ENCODE measurements at regions not wholly inside any gene's neighbourhood (a gene's known extent, or its start where the extent isn't known, plus 50 kb on each side); places are given as distances from the start of the nearest gene placed in this dataset.

DNA sequence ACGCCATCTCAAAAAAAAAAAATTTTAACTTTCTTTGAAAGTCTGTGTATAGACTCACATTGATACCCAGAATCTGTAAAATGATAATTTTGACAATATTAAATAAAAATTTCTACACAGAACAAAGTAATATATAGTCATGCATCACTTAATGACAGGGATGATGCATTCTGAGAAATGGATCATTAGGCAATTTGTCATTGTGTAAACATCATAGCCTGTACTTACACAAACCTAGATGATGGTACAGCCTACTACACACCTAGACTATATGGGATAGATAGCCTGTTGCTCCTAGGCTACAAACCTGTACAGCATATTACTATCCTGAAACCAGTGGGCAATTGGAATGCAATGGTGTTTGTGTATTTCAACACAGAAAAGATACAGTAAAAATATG, 107.7 kb downstream of the BLTP1 start:
- TF ChIP-seq, protein P1, sequence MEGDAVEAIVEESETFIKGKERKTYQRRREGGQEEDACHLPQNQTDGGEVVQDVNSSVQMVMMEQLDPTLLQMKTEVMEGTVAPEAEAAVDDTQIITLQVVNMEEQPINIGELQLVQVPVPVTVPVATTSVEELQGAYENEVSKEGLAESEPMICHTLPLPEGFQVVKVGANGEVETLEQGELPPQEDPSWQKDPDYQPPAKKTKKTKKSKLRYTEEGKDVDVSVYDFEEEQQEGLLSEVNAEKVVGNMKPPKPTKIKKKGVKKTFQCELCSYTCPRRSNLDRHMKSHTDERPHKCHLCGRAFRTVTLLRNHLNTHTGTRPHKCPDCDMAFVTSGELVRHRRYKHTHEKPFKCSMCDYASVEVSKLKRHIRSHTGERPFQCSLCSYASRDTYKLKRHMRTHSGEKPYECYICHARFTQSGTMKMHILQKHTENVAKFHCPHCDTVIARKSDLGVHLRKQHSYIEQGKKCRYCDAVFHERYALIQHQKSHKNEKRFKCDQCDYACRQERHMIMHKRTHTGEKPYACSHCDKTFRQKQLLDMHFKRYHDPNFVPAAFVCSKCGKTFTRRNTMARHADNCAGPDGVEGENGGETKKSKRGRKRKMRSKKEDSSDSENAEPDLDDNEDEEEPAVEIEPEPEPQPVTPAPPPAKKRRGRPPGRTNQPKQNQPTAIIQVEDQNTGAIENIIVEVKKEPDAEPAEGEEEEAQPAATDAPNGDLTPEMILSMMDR (conservative IDR thresholded peaks at IDR 0.05): no peak

DNA sequence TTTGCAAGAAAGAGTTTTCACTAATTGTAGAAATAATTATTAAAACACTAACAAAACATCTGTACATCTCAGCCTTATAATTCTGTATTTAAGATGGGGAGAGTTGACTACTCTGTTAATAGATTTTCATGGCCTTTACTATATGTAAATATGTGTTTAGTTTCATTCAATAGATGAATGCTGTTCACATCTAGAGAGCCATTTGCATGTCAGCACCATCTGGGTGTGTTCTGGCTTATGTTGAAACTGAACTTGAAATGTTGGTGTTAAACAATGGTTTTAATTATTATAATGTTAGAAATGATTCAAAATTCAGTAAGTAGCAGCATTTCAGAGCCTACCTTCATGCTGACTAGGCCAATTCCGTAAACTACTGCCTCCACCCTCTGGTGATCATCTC, 102.5 kb upstream of the ADAD1 start:
- H3K27ac ChIP-seq: no peak overlapping the region
- TF ChIP-seq, protein P1 (conservative IDR thresholded peaks at IDR 0.05): no peak

More for the DNA sequence above, 107.7 kb downstream of the BLTP1 start:
- no peak overlapping the region for H3K27ac ChIP-seq

DNA sequence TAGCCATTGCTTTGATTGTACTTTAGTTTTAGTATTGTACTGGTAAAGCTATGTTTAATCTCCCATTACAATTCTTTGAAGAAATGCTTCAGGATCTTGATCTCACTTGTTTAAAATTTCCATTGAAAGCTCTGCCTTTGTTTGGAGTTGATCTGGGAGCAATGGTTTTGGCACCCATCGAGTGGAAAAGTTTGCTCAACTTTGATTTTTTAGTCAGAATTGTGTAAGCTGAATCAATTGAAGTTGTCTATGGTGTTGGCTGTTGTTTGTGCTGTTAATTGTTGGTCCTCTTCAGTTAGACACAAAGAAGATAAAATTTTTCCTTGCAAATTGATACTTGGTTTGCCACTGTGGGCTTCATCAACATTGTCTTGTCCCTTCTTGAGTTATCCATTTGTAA, 99.8 kb upstream of the ADAD1 start:
- TF ChIP-seq, protein P1 (conservative IDR thresholded peaks at IDR 0.05): no peak
- no peak overlapping the region for H3K27ac ChIP-seq

DNA sequence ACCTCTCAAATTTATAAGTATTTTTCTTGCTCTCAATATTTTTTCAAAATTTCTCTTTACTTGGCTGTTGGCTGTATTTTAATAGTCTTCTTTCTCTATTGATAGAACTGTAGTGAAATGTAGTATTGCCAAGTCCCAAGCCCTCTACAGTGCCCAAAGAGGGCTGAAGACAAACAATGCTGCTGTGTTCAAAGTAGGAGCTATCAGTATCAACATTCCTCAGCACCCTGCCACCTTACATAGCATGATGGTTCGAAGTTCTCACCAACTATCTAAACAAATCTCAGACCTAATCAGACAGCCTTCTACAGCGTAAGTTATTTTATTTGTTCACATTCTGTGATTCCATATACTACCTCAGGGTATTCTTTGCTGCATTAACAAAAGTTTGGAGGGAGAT, 99.1 kb upstream of the ADAD1 start:
- TF ChIP-seq, protein P1 (conservative IDR thresholded peaks at IDR 0.05): no peak
- H3K27ac ChIP-seq: no peak overlapping the region

DNA sequence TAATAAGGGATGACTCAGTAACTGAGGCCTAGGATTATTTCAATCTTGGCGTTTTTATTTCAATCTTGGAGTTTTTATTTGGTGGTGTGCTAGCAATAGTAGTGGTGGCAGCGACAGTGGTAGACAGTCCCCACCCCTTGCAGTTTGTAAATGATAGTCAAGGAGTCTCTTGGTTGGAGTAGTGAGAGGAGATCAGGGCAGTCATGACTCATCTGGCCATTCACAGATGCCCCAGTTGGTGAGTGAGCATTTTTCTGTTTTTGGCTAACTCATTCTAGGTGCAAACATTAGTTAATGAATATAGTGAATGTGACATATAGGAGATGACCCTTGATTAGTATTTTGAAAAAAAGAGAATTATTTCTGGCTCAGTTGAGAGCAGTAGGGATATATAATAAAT, 93.5 kb upstream of the ADAD1 start:
- TF ChIP-seq, protein P1 (conservative IDR thresholded peaks at IDR 0.05): no peak
- no peak overlapping the region for H3K27ac ChIP-seq

DNA sequence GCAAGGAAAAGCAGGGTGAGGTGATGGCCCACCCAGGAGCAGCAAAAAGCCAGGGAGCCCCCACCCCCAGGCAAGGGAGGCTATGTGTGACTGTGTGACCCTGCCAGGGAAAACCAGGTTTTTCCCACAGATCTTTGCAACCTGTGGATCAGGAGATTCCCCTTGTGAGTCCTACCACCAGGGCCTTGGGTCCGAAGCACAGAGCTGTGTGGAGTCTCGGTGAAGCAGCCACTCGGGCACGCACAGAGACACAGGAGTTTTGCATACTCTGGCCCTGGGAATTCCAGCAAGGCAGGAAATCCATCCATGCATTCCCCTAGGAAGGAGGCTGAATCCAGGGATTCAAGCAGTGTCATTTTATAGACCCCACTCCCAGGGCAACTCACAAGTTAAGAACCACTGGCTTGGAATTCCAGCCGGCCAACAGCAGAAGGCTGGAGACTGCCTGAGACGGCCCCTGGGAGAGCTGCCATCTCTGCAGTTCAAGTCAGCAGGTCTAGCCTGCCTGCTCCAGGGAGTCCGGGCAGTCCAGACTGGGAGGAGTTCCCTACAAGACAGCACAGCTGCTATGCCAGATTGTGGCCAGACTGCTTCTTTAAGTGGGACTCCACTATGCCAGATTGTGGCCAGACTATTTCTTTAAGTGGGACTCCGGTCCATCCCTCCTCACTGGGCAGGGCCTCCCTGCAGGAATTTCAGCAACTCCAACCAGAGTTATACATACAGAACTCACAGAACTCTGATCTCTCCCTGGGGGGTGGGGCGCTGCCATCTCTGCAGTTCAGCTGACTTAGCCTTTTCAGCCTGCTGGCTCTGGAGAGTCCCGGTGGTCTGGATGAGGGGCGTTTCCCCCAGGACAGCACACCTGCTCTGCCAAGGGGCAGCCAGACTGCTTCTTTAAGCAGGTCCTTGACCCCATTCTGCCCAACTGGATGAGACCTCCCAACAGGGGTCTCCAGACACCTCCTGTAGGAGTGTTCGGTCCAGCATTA, 85.1 kb upstream of the ADAD1 start:
- H3K27ac ChIP-seq: no peak overlapping the region
- TF ChIP-seq, protein P1 (conservative IDR thresholded peaks at IDR 0.05): no peak

DNA sequence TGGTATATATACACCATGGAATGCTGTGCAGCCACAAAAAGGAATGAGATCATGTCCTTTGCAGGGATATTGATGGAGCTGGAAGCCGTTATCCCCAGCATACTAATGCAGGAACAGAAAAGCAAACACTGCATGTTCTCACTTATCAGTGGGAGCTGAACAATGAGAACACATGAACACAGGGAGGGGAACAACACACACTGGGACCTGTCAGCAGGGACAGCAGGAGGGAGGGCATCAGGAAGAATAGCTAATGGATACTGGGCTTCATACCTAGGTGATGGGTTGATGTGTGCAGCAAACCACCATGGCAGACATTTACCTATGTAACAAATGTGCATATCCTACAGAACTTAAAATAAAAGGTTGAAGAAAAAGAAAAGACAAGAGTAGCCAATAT, 81.1 kb upstream of the ADAD1 start:
- TF ChIP-seq, protein P1 (conservative IDR thresholded peaks at IDR 0.05): no peak
- no peak overlapping the region for H3K27ac ChIP-seq
